HEK293T (cell line): ENCODE measurements at regions not wholly inside any gene's neighbourhood (a gene's known extent, or its start where the extent isn't known, plus 50 kb on each side); places are given as distances from the start of the nearest gene placed in this dataset.

Experiments used
- CTCF ChIA-PET: fragments of 350-600 bp; formaldehyde crosslinking; extraction: SDS; loops from one replicate; lab custom pipeline; 2021; ENCODE audit warnings: antibody characterized with exemption, inconsistent platforms; lab: Yijun Ruan, JAX
- POLR2A ChIA-PET: fragments of 350-600 bp; formaldehyde crosslinking; extraction: SDS; loops from one replicate; lab custom pipeline; 2020; ENCODE audit warnings: antibody characterized with exemption, inconsistent platforms; lab: Yijun Ruan, JAX
- DNase-seq: peaks from one replicate; pipeline ENCODE4 v3.0.0; 2012; ENCODE audit warnings: mixed read lengths; ENCODE audit errors: extremely low spot score
- ARNT ChIP-seq: fragments of 450-650 bp; IDR thresholded peaks from 2 replicates; pipeline ENCODE4 v1.6.1; 2017; ENCODE audit warnings: mild to moderate bottlenecking
- BHLHE40 ChIP-seq: fragments of 450-650 bp; IDR thresholded peaks from 2 replicates; pipeline ENCODE4 v1.6.1; 2016; ENCODE audit warnings: mild to moderate bottlenecking, moderate library complexity, borderline replicate concordance
- CTBP1 ChIP-seq: fragments of 450-650 bp; IDR thresholded peaks from 2 replicates; pipeline ENCODE4 v1.6.1; 2016; ENCODE audit warnings: borderline replicate concordance
- ELF4 ChIP-seq: fragments of 450-650 bp; IDR thresholded peaks from 2 replicates; pipeline ENCODE4 v1.6.1; 2017; ENCODE audit warnings: antibody characterized with exemption
- FOXA1 ChIP-seq: fragments of 450-650 bp; IDR thresholded peaks from 2 replicates; pipeline ENCODE4 v1.6.1; 2016; ENCODE audit warnings: mild to moderate bottlenecking
- FOXK2 ChIP-seq: fragments of 450-650 bp; IDR thresholded peaks from 2 replicates; pipeline ENCODE4 v1.6.1; 2016; ENCODE audit warnings: mild to moderate bottlenecking
- FOXM1 ChIP-seq: fragments of 450-650 bp; IDR thresholded peaks from 2 replicates; pipeline ENCODE4 v1.6.1; 2017; ENCODE audit warnings: mild to moderate bottlenecking, borderline replicate concordance
- HDGF ChIP-seq: fragments of 450-650 bp; IDR thresholded peaks from 2 replicates; pipeline ENCODE4 v1.6.1; 2017; ENCODE audit warnings: antibody characterized with exemption, borderline replicate concordance
- L3MBTL2 ChIP-seq: fragments of 450-650 bp; conservative IDR thresholded peaks from 2 replicates; pipeline ENCODE4 v1.6.1; 2016; ENCODE audit warnings: mild to moderate bottlenecking
- LEF1 ChIP-seq: fragments of 450-650 bp; IDR thresholded peaks from 2 replicates; pipeline ENCODE4 v1.6.1; 2017; ENCODE audit warnings: mild to moderate bottlenecking, borderline replicate concordance
- NFRKB ChIP-seq: fragments of 450-650 bp; IDR thresholded peaks from 2 replicates; pipeline ENCODE4 v1.6.1; 2016; ENCODE audit warnings: mild to moderate bottlenecking, moderate library complexity
- SP1 ChIP-seq: fragments of 450-650 bp; IDR thresholded peaks from 2 replicates; pipeline ENCODE4 v1.6.1; 2017
- SUZ12 ChIP-seq: fragments of 450-650 bp; IDR thresholded peaks from 2 replicates; pipeline ENCODE4 v1.6.1; 2016; ENCODE audit warnings: mild to moderate bottlenecking
- TARDBP ChIP-seq: fragments of 450-650 bp; IDR thresholded peaks from 2 replicates; pipeline ENCODE4 v1.6.1; 2016
- ZNF384 ChIP-seq: fragments of 450-650 bp; IDR thresholded peaks from 2 replicates; pipeline ENCODE4 v1.6.1; 2016
- TF ChIP-seq, protein P1 (sequence below): fragments of 450-650 bp; IDR thresholded peaks from 2 replicates; pipeline ENCODE4 v1.6.1; 2016

DNA sequence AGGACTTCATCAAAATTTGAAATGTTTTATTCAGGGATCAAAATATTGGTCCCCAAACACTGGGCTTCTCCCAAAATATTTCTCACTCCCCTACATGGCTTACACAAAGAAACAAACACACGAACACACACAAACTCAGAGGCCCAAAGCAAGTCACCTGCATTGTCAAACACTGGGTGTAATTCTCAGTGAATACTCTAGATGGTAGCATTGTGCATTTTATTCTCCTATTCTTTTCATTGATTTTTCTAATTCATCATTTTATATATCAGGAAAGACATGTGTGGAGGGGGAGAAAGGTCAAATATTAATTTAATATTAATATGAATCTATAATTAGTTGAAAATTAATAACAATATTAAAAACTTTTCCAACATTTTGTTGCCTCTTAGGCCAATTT, 72.3 kb upstream of the TNMD start:
- ChIA-PET CTCF (interaction anchor here (0.8 to 1.5 kb wide), 8 partner anchors 9 to 256 kb away, joined by 3 to 16 read pairs (median 6); no protein-coding TSS in a partner anchor), POLR2A (no interaction called here)
- TF ChIP-seq LEF1 (no peak), FOXK2 (no peak), FOXM1 (no peak), ZNF384 (no peak), SP1 (no peak), ELF4 (no peak), ARNT (no peak), TARDBP (no peak), SUZ12 (no peak), HDGF (no peak), L3MBTL2 (no peak), BHLHE40 (no peak)
- TF ChIP-seq, protein P1, sequence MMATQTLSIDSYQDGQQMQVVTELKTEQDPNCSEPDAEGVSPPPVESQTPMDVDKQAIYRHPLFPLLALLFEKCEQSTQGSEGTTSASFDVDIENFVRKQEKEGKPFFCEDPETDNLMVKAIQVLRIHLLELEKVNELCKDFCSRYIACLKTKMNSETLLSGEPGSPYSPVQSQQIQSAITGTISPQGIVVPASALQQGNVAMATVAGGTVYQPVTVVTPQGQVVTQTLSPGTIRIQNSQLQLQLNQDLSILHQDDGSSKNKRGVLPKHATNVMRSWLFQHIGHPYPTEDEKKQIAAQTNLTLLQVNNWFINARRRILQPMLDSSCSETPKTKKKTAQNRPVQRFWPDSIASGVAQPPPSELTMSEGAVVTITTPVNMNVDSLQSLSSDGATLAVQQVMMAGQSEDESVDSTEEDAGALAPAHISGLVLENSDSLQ = no peak
- peak; percentile 58 for DNase-seq

- DNase-seq = no peak
- TF ChIP-seq BHLHE40 (no peak), FOXM1 (no peak), CTBP1 (no peak), SP1 (no peak), L3MBTL2 (no peak), HDGF (no peak), LEF1 (no peak), ARNT (no peak), TARDBP (no peak), FOXK2 (no peak), ZNF384 (no peak), FOXA1 (no peak), NFRKB (no peak), SUZ12 (no peak), ELF4 (no peak)
- TF ChIP-seq, protein P1 = no peak
- ChIA-PET CTCF (no interaction called here), POLR2A (no interaction called here)
These were observed 84.7 kb upstream of the PCDH19 start for GRCh38 chrX:100494646-100495370.

DNA sequence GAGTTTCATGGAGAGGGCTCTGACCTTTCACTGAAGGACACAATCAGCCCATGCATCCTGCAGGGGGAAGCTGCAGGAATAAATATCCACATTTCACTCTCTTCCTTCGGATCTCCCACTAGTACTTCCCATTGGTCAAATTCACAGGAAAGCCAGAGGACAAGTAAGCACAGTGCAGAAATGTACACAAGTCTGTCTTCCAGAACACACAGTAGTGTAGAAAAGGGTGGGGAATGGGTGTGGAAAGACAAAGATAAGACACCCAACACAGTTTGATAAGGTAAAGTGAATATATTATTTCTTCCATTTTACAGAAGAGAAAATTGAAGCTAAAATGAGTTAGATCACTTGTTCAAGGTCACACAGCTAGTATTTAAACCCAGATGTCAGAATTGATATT, 81.1 kb upstream of the PCDH19 start:
- TF ChIP-seq TARDBP (no peak), BHLHE40 (no peak), CTBP1 (no peak)

GRCh38 chrX:100487795-100488194, 77.7 kb upstream of the PCDH19 start:
- TF ChIP-seq FOXA1 (no peak), ARNT (no peak), ZNF384 (no peak), SUZ12 (no peak), LEF1 (no peak), CTBP1 (no peak), HDGF (no peak), FOXK2 (no peak), FOXM1 (no peak), TARDBP (no peak), L3MBTL2 (no peak), SP1 (no peak), ELF4 (no peak), BHLHE40 (no peak), NFRKB (no peak)
- TF ChIP-seq, protein P1 = no peak
- ChIA-PET POLR2A (interaction anchor here (1.0 kb wide), 1 partner anchor 149 kb away, joined by 3 read pairs; the partner anchor contains the start of gene TSPAN6), CTCF (no interaction called here)
- no peak for DNase-seq

More for the DNA sequence above, 81.1 kb upstream of the PCDH19 start:
- DNase-seq = no peak
- POLR2A ChIA-PET = no interaction called here
- CTCF ChIA-PET = interaction anchor here (0.7 kb wide), 1 partner anchor 756 kb away, joined by 5 read pairs; no protein-coding TSS in a partner anchor

DNA sequence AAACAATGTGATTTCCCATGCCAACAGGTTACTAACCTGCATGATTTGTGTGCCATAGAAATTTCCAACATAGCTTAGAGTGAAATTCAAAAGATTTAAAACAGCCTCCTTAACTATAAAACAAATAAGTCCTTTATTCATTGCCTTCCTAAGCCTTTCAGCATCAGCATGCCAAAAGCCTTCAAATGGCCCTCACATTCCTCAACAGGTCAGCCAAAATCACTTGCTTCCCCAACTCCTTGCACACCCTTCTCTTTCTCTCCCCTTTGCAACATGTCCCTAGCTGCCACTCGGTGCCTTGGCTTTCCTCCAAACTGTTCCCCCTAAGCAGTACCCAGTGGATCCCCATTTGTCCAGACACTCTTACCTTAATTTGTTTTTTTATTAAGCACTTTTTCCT, 74.9 kb upstream of the PCDH19 start:
- POLR2A ChIA-PET = no interaction called here
- no peak for TF ChIP-seq FOXA1
- TF ChIP-seq HDGF = no peak
- TF ChIP-seq TARDBP = no peak
- no peak for TF ChIP-seq NFRKB
- no peak for TF ChIP-seq FOXK2
- TF ChIP-seq ELF4 = no peak
- no peak for TF ChIP-seq CTBP1
- no peak for TF ChIP-seq LEF1
- TF ChIP-seq BHLHE40 = no peak
- no peak for TF ChIP-seq SUZ12
- TF ChIP-seq ARNT = no peak
- no peak for TF ChIP-seq ZNF384
- TF ChIP-seq, protein P1 = no peak
- TF ChIP-seq FOXM1 = no peak
- no peak for TF ChIP-seq SP1
- TF ChIP-seq L3MBTL2 = no peak
- no peak for DNase-seq
- CTCF ChIA-PET = interaction anchor here (0.9 to 1.1 kb wide), 3 partner anchors 27 to 284 kb away, joined by 3 to 4 read pairs (median 3); no protein-coding TSS in a partner anchor
